Esophagus muscularis mucosa (tissue), 4 donors: ENCODE measurements at regions not wholly inside any gene's neighbourhood (a gene's known extent, or its start where the extent isn't known, plus 50 kb on each side); places are given as distances from the start of the nearest gene placed in this dataset.

ENCODE experiments used
- DNase-seq: peaks from one replicate; pipeline ENCODE4 v3.0.0-alpha.2; 2017; ENCODE audit errors: extremely low spot score
- H3K27ac ChIP-seq, 4 donors: fragments of 200-600 bp; sonication (generic); replicated peaks in 1 of 4; 1 replicate in 3 of 4; 2 replicates in 1 of 4; pipeline ENCODE4 v1.5.1; 2016 to 2019; ENCODE audit warnings: mild to moderate bottlenecking in 1 of 4
- H3K27me3 ChIP-seq, 4 donors: fragments of 200-600 bp; sonication (generic); one replicate each; pipeline versions ENCODE4 v1.5.1 to v1.6.0; 2016 to 2019
- H3K36me3 ChIP-seq, 4 donors: fragments of 200-600 bp; sonication (generic); one replicate each; pipeline ENCODE4 v1.5.1; 2016 to 2019
- H3K4me1 ChIP-seq, 4 donors: fragments of 200-600 bp; sonication (generic); one replicate each; pipeline ENCODE4 v1.5.1; 2016 to 2019
- H3K4me3 ChIP-seq, 4 donors: fragments of 200-600 bp; sonication (generic); 1 replicate in 2 of 4; 2 replicates in 2 of 4; pipeline ENCODE4 v1.5.1; 2016 to 2019; ENCODE audit warnings: mild to moderate bottlenecking in 4 of 4, moderate library complexity in 1 of 4
- H3K9me3 ChIP-seq, 4 donors: fragments of 200-600 bp; sonication (generic); 1 replicate in 3 of 4; 2 replicates in 1 of 4; pipeline ENCODE4 v1.5.1; 2016 to 2019
- EP300 ChIP-seq: sonication (generic); formaldehyde crosslinking; IDR thresholded peaks from one replicate; pipeline ENCODE4 v1.6.1; 2017; ENCODE audit warnings: antibody characterized with exemption
- POLR2A ChIP-seq: fragments of 450-650 bp; IDR thresholded peaks from one replicate; pipeline ENCODE4 v1.6.1; 2017; ENCODE audit warnings: antibody characterized with exemption, moderate library complexity, mild to moderate bottlenecking, low read depth
- POLR2AphosphoS5 ChIP-seq, 2 donors: sonication (generic); formaldehyde crosslinking; IDR thresholded peaks; one replicate each; pipeline ENCODE4 v1.6.1; 2017; ENCODE audit warnings: antibody characterized with exemption in 2 of 2
- WGBS: methylation state at CpG from one replicate; pipeline ENCODE4 v1.1.5; 2018; 5-methylcytosine and 5-hydroxymethylcytosine counted together
- intact Hi-C: fragments of 100-400 bp; cut with DNase I; formaldehyde crosslinking; loops from one replicate; pipeline ENCODE4 v1.15.1; 2023
- TF ChIP-seq, protein P1 (sequence below), 3 experiments: fragments of 200-600 bp in 2 of 3; fragments of 450-650 bp in 1 of 3; sonication (generic) in 2 of 3; IDR thresholded peaks; one replicate each; pipeline ENCODE4 v1.5.1; 2017 to 2019; ENCODE audit warnings: antibody characterized with exemption in 3 of 3, mild to moderate bottlenecking in 2 of 3, moderate library complexity in 1 of 3

DNA sequence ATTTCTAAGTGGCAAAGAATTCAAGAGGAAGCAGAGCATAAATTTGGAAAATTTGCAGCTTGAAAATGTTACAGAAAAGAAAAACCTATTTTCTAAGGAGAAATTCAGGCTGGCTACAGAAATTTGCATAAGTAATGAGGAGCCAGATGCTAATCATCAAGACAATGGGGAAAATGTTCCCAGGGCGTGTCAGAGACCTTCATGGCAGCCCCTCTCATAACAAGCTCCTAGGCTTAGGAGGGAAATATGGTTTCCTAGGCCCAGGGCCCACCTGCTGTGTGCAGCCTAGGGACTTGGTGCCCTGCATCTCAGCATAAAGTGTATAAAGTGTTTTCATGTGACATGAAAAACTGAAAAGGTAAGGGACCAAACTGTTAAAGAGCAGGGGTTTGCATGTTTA, 1796.3 kb upstream of the FLRT2 start:
- Histone ChIP-seq H3K27ac (no peak overlapping the region), H3K36me3 (no peaks in the 10 kb centered on the region), H3K4me3 (no peak overlapping the region), H3K9me3 (no peaks in the 10 kb centered on the region), H3K27me3 (no peaks in the 10 kb centered on the region), H3K4me1 (no peaks in the 10 kb centered on the region)
- intact Hi-C loops = no loop called here
- DNase-seq = no peak
- TF ChIP-seq POLR2AphosphoS5 (IDR thresholded peaks at IDR 0.05) (no peak), EP300 (no peak), POLR2A (no peak)
- TF ChIP-seq, protein P1, sequence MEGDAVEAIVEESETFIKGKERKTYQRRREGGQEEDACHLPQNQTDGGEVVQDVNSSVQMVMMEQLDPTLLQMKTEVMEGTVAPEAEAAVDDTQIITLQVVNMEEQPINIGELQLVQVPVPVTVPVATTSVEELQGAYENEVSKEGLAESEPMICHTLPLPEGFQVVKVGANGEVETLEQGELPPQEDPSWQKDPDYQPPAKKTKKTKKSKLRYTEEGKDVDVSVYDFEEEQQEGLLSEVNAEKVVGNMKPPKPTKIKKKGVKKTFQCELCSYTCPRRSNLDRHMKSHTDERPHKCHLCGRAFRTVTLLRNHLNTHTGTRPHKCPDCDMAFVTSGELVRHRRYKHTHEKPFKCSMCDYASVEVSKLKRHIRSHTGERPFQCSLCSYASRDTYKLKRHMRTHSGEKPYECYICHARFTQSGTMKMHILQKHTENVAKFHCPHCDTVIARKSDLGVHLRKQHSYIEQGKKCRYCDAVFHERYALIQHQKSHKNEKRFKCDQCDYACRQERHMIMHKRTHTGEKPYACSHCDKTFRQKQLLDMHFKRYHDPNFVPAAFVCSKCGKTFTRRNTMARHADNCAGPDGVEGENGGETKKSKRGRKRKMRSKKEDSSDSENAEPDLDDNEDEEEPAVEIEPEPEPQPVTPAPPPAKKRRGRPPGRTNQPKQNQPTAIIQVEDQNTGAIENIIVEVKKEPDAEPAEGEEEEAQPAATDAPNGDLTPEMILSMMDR (IDR thresholded peaks at IDR 0.05) = no peak
- whole genome bisulfite sequencing = 73% methylated on average over 1 of the region's 1 CpG

- no peak overlapping the region for H3K4me3 ChIP-seq
- H3K27me3 ChIP-seq = no peaks in the 10 kb centered on the region
- H3K27ac ChIP-seq = no peak overlapping the region
- TF ChIP-seq POLR2A (no peak), EP300 (no peak), POLR2AphosphoS5 (IDR thresholded peaks at IDR 0.05) (no peak)
- TF ChIP-seq, protein P1 (IDR thresholded peaks at IDR 0.05) = no peak
- no peaks in the 10 kb centered on the region for H3K9me3 ChIP-seq
- no peak for DNase-seq
- no peaks in the 10 kb centered on the region for H3K36me3 ChIP-seq
- 76% methylated on average over 7 of the region's 7 CpGs for WGBS
- intact Hi-C loops = no loop called here
- no peaks in the 10 kb centered on the region for H3K4me1 ChIP-seq
These were observed 1795.5 kb upstream of the FLRT2 start for GRCh38 chr14:83734431-83734830.

- no peak for TF ChIP-seq POLR2A
- Histone ChIP-seq H3K4me1 (no peaks in the 10 kb centered on the region), H3K27me3 (no peaks in the 10 kb centered on the region), H3K27ac (no peak overlapping the region), H3K36me3 (no peaks in the 10 kb centered on the region), H3K4me3 (no peak overlapping the region), H3K9me3 (no peaks in the 10 kb centered on the region)
- WGBS = 87% methylated on average over 3 of the region's 3 CpGs
- intact Hi-C loops = no loop called here
- DNase-seq = no peak
These were observed 1788.7 kb upstream of the FLRT2 start for GRCh38 chr14:83741269-83741668.

- DNase-seq = no peak
- Histone ChIP-seq H3K27ac (no peak overlapping the region), H3K4me3 (no peak overlapping the region), H3K9me3 (no peaks in the 10 kb centered on the region), H3K36me3 (no peaks in the 10 kb centered on the region), H3K4me1 (no peaks in the 10 kb centered on the region), H3K27me3 (no peaks in the 10 kb centered on the region)
- 100% methylated on average over 1 of the region's 1 CpG for WGBS
- TF ChIP-seq POLR2AphosphoS5 (IDR thresholded peaks at IDR 0.05) (no peak), EP300 (no peak), POLR2A (no peak)
- TF ChIP-seq, protein P1 (IDR thresholded peaks at IDR 0.05) = no peak
- intact Hi-C loops = no loop called here
These were observed 1785.7 kb upstream of the FLRT2 start for GRCh38 chr14:83744224-83744623.

DNA sequence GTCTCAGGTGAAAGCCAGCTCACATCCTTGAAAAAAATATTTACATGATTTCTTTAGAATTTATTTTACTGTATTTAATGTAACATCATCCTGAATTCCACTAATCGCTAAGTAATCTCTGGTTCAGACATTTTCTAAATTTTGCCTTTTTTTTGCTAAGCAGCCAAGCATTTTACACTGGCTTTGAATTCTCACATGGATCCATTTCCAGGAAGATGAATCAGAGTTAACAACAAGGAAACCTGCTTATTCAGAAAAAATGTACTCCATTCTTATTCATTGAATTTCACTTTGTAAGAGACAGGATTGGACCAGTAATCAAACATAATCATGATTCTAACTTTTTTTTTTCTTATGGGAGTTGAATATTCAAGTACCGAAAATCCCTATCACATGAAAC, 1785.1 kb upstream of the FLRT2 start:
- Histone ChIP-seq H3K4me3 (no peak overlapping the region), H3K4me1 (no peaks in the 10 kb centered on the region), H3K27ac (no peak overlapping the region), H3K27me3 (no peaks in the 10 kb centered on the region), H3K9me3 (no peaks in the 10 kb centered on the region), H3K36me3 (no peaks in the 10 kb centered on the region)
- DNase-seq = no peak
- WGBS = 91% methylated on average over 2 of the region's 2 CpGs
- TF ChIP-seq, protein P1 (IDR thresholded peaks at IDR 0.05) = no peak
- TF ChIP-seq POLR2A (no peak), POLR2AphosphoS5 (IDR thresholded peaks at IDR 0.05) (no peak), EP300 (no peak)
- intact Hi-C loops = no loop called here
